Body of pancreas (tissue), 4 donors: ENCODE measurements at regions not wholly inside any gene's neighbourhood (a gene's known extent, or its start where the extent isn't known, plus 50 kb on each side); places are given as distances from the start of the nearest gene placed in this dataset.

Experiments used
- CTCF ChIP-seq, 7 experiments: fragments of 450-650 bp in 4 of 7; fragments of 200-600 bp in 3 of 7; sonication (generic) in 3 of 7; IDR thresholded peaks; one replicate each; pipeline ENCODE4 v1.5.1; 2016 to 2019; ENCODE audit warnings: antibody characterized with exemption in 7 of 7
- POLR2A ChIP-seq, 3 donors: fragments of 450-650 bp; IDR thresholded peaks; one replicate each; pipeline ENCODE4 v1.6.1; 2016; ENCODE audit warnings: antibody characterized with exemption in 3 of 3, mild to moderate bottlenecking in 2 of 3

- TF ChIP-seq POLR2A (IDR thresholded peaks at IDR 0.05) (no peak), CTCF (IDR thresholded peaks at IDR 0.05) (no peak)
Measured at GRCh38 chr6:27688014-27688586, 215.2 kb upstream of the ZNF184 start.
